ENCODE measurements at regions not wholly inside any gene's neighbourhood (a gene's known extent, or its start where the extent isn't known, plus 50 kb on each side); places are given as distances from the start of the nearest gene placed in this dataset.
A peak's percentile ranks its signal among the peaks of the same experiment; 100 is the strongest.

GRCh38 chr22:25448435-25449051 is 115.9 kb upstream of the GRK3 start:
- H3K9me3 ChIP-seq: no peaks in the 10 kb centered on the region
- TF ChIP-seq, protein P1, sequence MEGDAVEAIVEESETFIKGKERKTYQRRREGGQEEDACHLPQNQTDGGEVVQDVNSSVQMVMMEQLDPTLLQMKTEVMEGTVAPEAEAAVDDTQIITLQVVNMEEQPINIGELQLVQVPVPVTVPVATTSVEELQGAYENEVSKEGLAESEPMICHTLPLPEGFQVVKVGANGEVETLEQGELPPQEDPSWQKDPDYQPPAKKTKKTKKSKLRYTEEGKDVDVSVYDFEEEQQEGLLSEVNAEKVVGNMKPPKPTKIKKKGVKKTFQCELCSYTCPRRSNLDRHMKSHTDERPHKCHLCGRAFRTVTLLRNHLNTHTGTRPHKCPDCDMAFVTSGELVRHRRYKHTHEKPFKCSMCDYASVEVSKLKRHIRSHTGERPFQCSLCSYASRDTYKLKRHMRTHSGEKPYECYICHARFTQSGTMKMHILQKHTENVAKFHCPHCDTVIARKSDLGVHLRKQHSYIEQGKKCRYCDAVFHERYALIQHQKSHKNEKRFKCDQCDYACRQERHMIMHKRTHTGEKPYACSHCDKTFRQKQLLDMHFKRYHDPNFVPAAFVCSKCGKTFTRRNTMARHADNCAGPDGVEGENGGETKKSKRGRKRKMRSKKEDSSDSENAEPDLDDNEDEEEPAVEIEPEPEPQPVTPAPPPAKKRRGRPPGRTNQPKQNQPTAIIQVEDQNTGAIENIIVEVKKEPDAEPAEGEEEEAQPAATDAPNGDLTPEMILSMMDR (IDR thresholded peaks at IDR 0.05): no peak
- H3K36me3 ChIP-seq: peaks cover 0 to 17% (median 0%) of the 10 kb centered on the region in 9 donors
- H3K27ac ChIP-seq: peak overlapping the region in 9 of 10 donors; percentile 52 to 92 (median 84)
- no peaks in the 10 kb centered on the region for H3K27me3 ChIP-seq
- H3K4me3 ChIP-seq: peak overlapping the region; percentile 44 to 90 (median 82)
- ATAC-seq (peak; percentile 20 to 69 (median 46)), DNase-seq (no peak)
- peaks cover 0 to 50% (median 26%) of the 10 kb centered on the region in 9 donors for H3K4me1 ChIP-seq
- 1 to 3% methylated on average over 16 of the region's 16 CpGs for WGBS, 2 donors
- intact Hi-C loops (cut with DNase I): loop anchor here in 2 of 10 donors (5.0 kb wide), 2 partner anchors 46 to 86 kb away; no protein-coding TSS in a partner anchor

DNA sequence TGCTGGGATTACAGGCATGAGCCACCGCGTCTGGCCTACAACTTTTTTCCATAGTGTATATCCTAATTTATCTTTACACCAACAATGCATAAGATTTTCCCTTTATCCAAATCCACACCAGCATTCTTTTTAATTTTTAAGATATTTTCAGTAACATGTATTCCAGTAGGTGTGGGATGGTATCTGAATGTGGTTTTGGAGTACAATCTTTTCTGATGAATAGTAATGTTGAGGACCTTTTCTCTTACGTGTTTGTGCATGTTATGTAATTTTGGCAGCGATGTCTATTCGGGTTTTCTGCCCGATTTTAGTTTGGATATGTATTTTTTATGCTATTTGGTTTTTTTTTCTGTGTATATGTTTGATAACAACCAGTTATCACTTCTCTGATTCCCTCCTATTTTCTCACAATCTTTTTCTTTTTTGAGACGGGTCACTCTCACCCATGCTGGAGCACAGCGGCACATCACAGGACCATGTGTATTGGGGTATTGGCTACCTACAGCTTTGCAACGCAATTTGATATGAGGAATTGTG is 114.6 kb upstream of the GRK3 start:
- H3K4me3 ChIP-seq: peak overlapping the region in 3 of 10 donors; percentile 64 to 85 (median 83)
- ATAC-seq (no peak), DNase-seq (no peak)
- peaks cover 0 to 30% (median 0%) of the 10 kb centered on the region in 9 donors for H3K36me3 ChIP-seq
- no peaks in the 10 kb centered on the region for H3K9me3 ChIP-seq
- 82 to 86% methylated on average over 9 of the region's 9 CpGs for WGBS, 2 donors
- TF ChIP-seq, protein P1 (IDR thresholded peaks at IDR 0.05): no peak
- H3K4me1 ChIP-seq: peaks cover 0 to 50% (median 26%) of the 10 kb centered on the region in 9 donors
- intact Hi-C loops (cut with DNase I): loop anchor here in 2 of 10 donors (5.0 kb wide), 2 partner anchors 48 to 88 kb away; no protein-coding TSS in a partner anchor
- H3K27ac ChIP-seq: no peak overlapping the region
- H3K27me3 ChIP-seq: no peaks in the 10 kb centered on the region

GRCh38 chr22:25451480-25452114 is 112.9 kb upstream of the GRK3 start:
- TF ChIP-seq, protein P1 (IDR thresholded peaks at IDR 0.05): no peak
- intact Hi-C loops (cut with DNase I): no loop called here
- peaks cover 0 to 41% (median 0%) of the 10 kb centered on the region in 9 donors for H3K36me3 ChIP-seq
- no peak for ATAC-seq
- no peaks in the 10 kb centered on the region for H3K9me3 ChIP-seq
- peaks cover 0 to 50% (median 26%) of the 10 kb centered on the region in 9 donors for H3K4me1 ChIP-seq
- H3K27me3 ChIP-seq: no peaks in the 10 kb centered on the region
- no peak overlapping the region for H3K27ac ChIP-seq
- no peak overlapping the region for H3K4me3 ChIP-seq
- DNase-seq: no peak
- 89 to 95% methylated on average over 2 of the region's 2 CpGs for WGBS, 2 donors

DNA sequence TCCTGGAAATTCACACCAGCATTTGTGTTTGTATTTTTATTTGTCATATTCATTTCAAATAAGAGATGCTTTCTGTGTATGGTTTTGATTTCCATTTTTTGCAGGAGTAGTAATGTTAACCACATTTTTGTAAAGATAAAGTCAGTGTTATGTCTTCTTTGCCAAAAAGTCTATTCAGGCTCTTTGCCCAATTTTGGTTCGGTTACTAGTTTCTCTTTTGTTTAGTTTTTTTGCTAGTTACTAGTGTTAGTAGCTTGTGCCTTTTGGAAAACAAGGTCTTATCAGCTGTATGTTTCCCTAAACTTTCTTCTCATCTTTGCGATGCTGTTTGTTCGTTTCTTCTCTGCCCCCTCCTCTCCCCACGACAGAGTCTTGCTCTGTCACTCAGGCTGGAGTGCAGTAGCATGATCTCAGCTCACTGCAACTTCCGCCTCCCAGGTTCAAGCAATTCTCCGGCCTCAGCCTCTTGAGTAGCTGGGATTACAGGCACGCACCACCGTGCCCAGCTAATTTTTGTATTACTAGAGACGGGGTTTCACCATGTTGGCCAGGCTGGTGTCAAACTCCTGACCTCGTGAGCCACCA is 112.3 kb upstream of the GRK3 start:
- ATAC-seq (no peak), DNase-seq (no peak)
- Histone ChIP-seq H3K9me3 (no peaks in the 10 kb centered on the region), H3K27ac (no peak overlapping the region), H3K27me3 (no peaks in the 10 kb centered on the region), H3K36me3 (peaks cover 0 to 44% (median 0%) of the 10 kb centered on the region in 9 donors), H3K4me1 (peaks cover 0 to 47% (median 26%) of the 10 kb centered on the region in 9 donors), H3K4me3 (peak overlapping the region in 1 of 10 donors; percentile 9)
- intact Hi-C loops (cut with DNase I): no loop called here
- TF ChIP-seq, protein P1 (IDR thresholded peaks at IDR 0.05): no peak
- 57 to 62% methylated on average over 10 of the region's 10 CpGs for WGBS, 2 donors

Measured in heart right ventricle (tissue), 16 donors.